ENCODE measurements at regions not wholly inside any gene's neighbourhood (a gene's known extent, or its start where the extent isn't known, plus 50 kb on each side); places are given as distances from the start of the nearest gene placed in this dataset.

GRCh38 chr20:39181490-39181889 lies 219.3 kb downstream of the DHX35 start:
- H3K4me1 Mint-ChIP-seq (ENCODE audit: low read depth) = no peaks in the 10 kb centered on the region
- TF ChIP-seq, protein P1, sequence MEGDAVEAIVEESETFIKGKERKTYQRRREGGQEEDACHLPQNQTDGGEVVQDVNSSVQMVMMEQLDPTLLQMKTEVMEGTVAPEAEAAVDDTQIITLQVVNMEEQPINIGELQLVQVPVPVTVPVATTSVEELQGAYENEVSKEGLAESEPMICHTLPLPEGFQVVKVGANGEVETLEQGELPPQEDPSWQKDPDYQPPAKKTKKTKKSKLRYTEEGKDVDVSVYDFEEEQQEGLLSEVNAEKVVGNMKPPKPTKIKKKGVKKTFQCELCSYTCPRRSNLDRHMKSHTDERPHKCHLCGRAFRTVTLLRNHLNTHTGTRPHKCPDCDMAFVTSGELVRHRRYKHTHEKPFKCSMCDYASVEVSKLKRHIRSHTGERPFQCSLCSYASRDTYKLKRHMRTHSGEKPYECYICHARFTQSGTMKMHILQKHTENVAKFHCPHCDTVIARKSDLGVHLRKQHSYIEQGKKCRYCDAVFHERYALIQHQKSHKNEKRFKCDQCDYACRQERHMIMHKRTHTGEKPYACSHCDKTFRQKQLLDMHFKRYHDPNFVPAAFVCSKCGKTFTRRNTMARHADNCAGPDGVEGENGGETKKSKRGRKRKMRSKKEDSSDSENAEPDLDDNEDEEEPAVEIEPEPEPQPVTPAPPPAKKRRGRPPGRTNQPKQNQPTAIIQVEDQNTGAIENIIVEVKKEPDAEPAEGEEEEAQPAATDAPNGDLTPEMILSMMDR (IDR thresholded peaks at IDR 0.05) = no peak
- H3K27me3 Mint-ChIP-seq (ENCODE audit: low read depth) = peaks cover 7% of the 10 kb centered on the region
- H3K4me3 Mint-ChIP-seq (ENCODE audit: unreplicated experiment) = no peak overlapping the region
- peaks cover 12% of the 10 kb centered on the region for H3K9me3 Mint-ChIP-seq (ENCODE audit: low read depth)
- H3K27ac Mint-ChIP-seq (ENCODE audit: unreplicated experiment) = no peak overlapping the region
- no peak for DNase-seq (ENCODE audit: low spot score)
- H3K36me3 Mint-ChIP-seq (ENCODE audit: low read depth) = no peaks in the 10 kb centered on the region

- Mint-ChIP-seq H3K36me3 (ENCODE audit: low read depth) (no peaks in the 10 kb centered on the region), H3K27ac (ENCODE audit: unreplicated experiment) (no peak overlapping the region), H3K27me3 (ENCODE audit: low read depth) (peaks cover 8% of the 10 kb centered on the region), H3K4me1 (ENCODE audit: low read depth) (no peaks in the 10 kb centered on the region), H3K4me3 (ENCODE audit: unreplicated experiment) (no peak overlapping the region), H3K9me3 (ENCODE audit: low read depth) (no peaks in the 10 kb centered on the region)
- TF ChIP-seq, protein P1 (IDR thresholded peaks at IDR 0.05) = no peak
- no peak for DNase-seq (ENCODE audit: low spot score)
Observed at GRCh38 chr20:39176457-39176856, 214.3 kb downstream of the DHX35 start.

GRCh38 chr20:39170896-39171463 lies 208.8 kb downstream of the DHX35 start:
- Mint-ChIP-seq H3K4me3 (ENCODE audit: unreplicated experiment) (no peak overlapping the region), H3K36me3 (ENCODE audit: low read depth) (no peaks in the 10 kb centered on the region), H3K9me3 (ENCODE audit: low read depth) (no peaks in the 10 kb centered on the region), H3K27ac (ENCODE audit: unreplicated experiment) (no peak overlapping the region), H3K27me3 (ENCODE audit: low read depth) (peaks cover 5% of the 10 kb centered on the region), H3K4me1 (ENCODE audit: low read depth) (no peaks in the 10 kb centered on the region)
- TF ChIP-seq, protein P1 (IDR thresholded peaks at IDR 0.05) = no peak
- no peak for DNase-seq (ENCODE audit: low spot score)

DNA sequence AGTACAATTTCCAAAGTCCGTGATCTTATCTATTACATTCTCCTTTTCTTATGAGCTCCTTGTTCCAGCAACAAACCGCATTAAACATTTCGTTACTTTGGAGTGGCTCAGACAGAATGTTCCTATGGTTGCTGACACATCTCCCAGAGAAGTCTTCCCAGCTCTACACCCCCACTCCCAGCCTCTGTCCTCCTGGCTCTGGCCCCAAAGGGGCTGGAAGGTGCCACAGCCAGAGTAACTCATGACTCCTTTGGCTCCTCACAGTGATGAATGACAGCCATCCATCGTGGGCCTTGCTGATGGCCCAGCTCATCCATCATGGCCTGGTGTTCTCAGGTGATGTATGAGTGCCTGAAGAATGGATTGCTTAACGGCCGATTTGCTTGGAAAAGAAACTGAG lies 203.0 kb downstream of the DHX35 start:
- DNase-seq (ENCODE audit: low spot score) = no peak
- no peaks in the 10 kb centered on the region for H3K9me3 Mint-ChIP-seq (ENCODE audit: low read depth)
- no peaks in the 10 kb centered on the region for H3K36me3 Mint-ChIP-seq (ENCODE audit: low read depth)
- TF ChIP-seq, protein P1 (IDR thresholded peaks at IDR 0.05) = no peak
- no peak overlapping the region for H3K27ac Mint-ChIP-seq (ENCODE audit: unreplicated experiment)
- H3K4me1 Mint-ChIP-seq (ENCODE audit: low read depth) = no peaks in the 10 kb centered on the region
- peaks cover 13% of the 10 kb centered on the region for H3K27me3 Mint-ChIP-seq (ENCODE audit: low read depth)
- H3K4me3 Mint-ChIP-seq (ENCODE audit: unreplicated experiment) = no peak overlapping the region

DNA sequence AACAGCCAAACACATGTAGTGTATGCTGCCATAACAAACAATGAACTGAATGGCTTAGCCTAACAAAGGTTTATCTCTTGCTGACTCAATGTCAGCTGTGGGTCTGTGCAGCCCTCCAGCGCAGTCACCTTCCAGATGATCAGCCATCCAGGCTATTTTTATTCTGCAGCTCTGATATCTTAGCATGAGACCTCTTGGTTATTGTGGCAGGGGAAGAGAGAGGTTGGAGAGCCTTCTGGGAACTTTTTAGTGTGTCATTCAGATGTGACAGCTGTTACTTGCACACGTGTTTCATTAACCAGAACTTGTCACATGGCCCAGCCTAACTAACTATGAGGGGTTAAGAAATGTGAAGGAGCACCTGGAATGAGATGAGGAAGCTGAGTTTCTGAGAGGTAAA lies 202.5 kb downstream of the DHX35 start:
- no peaks in the 10 kb centered on the region for H3K36me3 Mint-ChIP-seq (ENCODE audit: low read depth)
- H3K27ac Mint-ChIP-seq (ENCODE audit: unreplicated experiment) = no peak overlapping the region
- H3K9me3 Mint-ChIP-seq (ENCODE audit: low read depth) = no peaks in the 10 kb centered on the region
- no peak for DNase-seq (ENCODE audit: low spot score)
- H3K4me1 Mint-ChIP-seq (ENCODE audit: low read depth) = no peaks in the 10 kb centered on the region
- peaks cover 14% of the 10 kb centered on the region for H3K27me3 Mint-ChIP-seq (ENCODE audit: low read depth)
- TF ChIP-seq, protein P1 (IDR thresholded peaks at IDR 0.05) = no peak
- H3K4me3 Mint-ChIP-seq (ENCODE audit: unreplicated experiment) = no peak overlapping the region

Measured in chondrocyte (in vitro differentiated cells).